T-helper 1 cell treated with Interleukin-12 subunit alpha and Interleukin-12 subunit beta and Interleukin-4 antibody, amounts not matched to agents 30 ng/mL and 1 ng/mL, for 36 hours (primary cell): ENCODE measurements at regions not wholly inside any gene's neighbourhood (a gene's known extent, or its start where the extent isn't known, plus 50 kb on each side); places are given as distances from the start of the nearest gene placed in this dataset.

Experiments used
- intact Hi-C: fragments of 100-400 bp; cut with micrococcal nuclease; formaldehyde crosslinking; loops from one replicate; pipeline ENCODE4 v1.15.1; 2024

DNA sequence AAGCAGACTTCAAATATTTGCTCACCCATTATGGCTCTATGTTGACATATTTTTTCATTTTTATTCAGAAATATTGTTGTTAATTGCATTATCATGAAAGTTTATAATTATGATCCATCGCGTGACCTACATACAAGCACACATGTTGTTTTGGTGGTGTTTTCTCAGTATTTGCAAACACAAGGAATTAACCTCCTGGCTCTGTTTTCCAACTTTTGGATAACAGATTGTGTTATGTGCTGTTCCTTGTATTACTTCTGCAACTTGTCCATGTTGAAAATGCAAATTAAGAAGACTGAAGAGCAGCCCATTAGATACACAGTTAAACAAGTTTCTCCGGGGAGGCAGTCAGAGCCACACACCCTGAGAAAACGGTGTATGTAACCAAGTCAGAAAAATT, 201.2 kb downstream of the SEC23A start:
- intact Hi-C loops = no loop called here

DNA sequence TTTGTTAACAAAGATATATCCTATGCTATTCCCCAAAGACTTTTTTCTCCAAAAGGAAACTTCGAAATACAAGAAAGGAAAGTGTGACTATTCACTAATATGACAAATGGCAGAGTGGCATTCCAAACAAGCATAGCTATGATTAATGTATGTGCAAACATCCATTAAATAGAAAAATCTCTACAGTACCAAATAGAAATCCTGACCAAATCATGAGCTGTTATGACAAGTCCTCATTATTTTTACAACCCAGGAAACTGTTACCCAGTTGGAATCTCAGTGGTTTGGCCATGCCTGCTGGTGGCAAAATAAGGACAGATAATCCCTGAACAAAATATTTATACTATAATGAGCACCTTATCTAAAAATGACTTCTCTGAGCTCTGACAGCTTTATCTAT, 202.1 kb downstream of the SEC23A start:
- intact Hi-C loops = no loop called here

DNA sequence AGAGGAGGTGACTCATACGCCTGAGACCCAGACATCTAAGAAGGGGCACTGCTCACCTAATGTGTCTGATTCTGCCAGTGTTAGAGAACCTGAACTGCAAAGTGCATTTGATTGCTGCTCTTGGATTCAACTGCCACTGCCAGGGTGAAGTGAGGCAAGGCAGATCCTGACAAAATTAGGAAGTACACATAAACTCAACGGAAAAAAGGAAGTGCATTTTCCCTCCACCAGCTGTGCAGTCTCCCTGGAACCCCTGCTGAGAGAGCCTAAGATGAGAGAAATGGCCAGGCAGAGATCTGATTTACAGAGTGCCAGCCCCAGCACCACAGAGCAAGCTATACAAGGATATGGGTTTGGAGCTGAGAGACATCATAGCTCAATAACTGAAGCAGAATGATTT, 215.3 kb downstream of the SEC23A start:
- intact Hi-C loops = no loop called here

DNA sequence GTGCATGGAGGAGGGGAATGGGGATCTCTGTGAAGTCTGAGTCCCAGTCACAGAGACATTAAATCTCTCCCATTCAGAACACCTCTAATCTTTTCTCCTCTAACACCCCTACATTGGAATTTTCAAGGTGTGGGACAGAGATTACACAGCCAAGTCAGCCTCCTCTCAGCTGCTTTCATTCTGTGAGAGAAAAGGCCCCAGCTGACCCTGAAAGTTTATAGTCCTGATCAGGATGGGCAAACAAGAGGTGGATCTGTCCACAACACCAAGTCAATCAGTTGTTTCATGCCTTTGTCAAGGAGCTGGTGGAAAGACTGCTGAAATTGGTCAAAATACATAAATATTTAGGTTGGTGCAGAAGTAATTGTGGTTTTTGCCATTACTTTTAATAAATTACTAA, 218.9 kb downstream of the SEC23A start:
- intact Hi-C loops = no loop called here

DNA sequence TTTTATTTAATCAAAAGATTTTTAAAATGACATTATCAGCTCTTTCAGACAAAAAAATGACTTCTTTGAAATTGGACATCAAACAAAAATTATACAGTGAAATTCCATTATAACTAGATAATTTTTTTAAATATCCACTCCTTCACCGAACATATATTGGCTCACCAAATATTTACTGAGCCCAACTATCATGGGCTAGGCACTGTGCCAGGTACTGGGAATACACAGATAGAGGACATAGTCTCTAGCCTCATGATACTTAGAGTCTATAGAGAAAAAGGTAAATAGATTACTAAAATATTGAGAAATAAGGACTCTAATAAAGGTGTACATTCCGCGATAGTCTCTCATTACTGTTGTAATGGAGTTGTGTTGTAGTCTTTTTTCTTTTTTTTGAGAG, 219.9 kb downstream of the SEC23A start:
- intact Hi-C loops = no loop called here

DNA sequence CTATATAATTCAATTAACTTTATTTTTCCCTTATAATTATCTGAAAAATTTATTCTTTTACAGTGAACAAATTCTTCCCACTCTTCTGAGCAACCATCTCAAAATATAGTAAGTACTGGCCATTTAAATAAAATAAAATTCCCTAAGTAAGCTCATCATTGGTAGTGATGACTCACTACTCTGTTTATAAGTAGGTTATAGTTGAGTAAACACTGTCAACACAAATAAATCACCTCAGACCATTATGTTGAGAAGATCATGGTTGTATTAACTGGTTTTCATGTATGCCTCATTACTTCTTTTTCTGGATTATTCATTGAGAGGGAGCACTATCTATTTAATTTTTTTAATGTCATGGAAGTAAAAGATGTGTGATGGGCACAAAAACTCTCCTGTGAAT, 220.5 kb downstream of the SEC23A start:
- intact Hi-C loops = no loop called here

DNA sequence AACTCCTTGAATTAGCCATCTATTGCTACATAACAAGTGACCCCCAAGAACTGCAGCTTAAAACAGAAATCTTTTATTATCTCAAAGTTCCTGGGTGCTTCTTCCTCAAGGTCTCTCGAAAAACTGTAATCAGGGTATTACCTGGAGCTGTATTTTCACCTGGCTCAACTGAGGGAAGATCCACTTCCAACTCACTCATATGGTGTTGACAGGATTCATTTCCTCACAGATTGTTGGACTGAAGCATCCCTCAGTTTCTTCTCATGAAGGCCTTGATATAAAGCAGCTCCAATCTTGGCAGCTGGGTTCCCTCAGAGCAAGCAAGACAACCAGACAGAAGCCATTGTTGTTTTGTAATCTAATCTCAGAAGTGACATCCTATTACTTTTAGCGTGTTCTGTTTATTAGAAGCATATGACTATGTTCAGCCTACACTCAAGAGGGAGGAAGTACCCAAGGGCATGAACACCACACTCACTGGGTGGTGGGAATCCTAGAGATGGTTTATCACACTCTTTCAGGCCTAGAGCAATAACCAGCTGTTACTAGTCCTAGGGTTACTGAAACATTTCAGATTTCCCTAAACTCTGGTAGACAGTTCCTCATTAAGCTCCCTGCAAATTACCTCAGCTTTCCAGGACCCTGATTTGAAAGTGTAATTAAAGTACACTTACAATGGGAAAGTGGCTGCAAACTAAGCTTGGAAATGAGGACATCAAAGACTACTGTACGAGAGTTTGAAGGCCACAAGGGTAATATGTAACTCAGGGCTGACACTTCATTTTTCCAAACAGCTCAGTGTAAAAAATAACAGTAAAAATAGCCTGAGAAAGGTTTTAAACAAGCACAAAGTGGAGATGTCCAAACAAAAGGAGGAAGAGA, 222.2 kb downstream of the SEC23A start:
- intact Hi-C loops = no loop called here

DNA sequence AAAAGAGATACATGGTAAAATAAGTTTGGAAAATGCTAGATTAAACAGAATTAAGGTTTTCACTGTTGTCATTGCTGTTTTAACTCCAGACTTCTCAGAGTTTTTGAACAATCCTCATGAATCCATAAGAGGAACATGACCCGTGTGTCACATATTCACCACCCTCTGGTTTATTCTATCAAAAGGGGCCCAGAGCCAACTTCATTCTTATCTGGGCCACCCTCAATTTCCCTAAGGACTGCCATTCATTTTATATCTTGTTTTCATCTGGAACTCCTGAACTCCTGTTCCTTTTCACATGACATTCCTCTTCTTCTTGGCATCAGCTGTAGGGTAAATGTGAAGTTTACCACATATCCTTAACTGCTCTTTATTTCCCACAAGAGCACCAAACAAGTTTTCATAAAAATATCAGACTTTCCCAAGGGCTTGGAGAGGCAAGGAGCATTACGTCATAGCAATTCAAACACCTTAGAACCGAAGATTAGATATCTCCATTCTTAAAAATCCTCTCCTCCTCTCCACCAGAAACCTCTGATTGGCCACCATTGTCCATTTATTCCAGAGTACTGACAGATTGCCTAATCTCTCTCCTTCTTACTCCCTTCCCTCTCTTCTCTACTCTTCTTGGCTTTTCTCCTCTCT, 225.2 kb downstream of the SEC23A start:
- intact Hi-C loops = no loop called here

DNA sequence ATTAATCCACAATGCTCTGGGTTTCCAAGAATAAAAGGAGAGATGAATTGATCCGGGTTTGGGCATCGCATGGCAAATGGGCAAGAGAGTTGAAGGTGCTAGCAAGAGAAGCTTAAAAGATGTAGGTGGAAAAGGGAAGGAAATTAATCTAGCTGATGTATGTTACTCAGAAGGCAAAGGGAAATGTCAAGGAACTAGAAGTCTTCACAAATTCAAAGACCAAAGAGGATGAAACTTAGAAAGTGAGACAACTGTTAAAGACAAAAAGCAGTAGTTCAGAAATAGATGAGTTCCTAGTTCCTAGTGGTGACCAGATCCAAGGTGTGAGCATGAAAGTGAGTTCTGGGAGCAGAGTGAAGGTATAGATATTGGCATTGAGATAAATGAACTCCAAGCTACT, 228.3 kb downstream of the SEC23A start:
- intact Hi-C loops = no loop called here

DNA sequence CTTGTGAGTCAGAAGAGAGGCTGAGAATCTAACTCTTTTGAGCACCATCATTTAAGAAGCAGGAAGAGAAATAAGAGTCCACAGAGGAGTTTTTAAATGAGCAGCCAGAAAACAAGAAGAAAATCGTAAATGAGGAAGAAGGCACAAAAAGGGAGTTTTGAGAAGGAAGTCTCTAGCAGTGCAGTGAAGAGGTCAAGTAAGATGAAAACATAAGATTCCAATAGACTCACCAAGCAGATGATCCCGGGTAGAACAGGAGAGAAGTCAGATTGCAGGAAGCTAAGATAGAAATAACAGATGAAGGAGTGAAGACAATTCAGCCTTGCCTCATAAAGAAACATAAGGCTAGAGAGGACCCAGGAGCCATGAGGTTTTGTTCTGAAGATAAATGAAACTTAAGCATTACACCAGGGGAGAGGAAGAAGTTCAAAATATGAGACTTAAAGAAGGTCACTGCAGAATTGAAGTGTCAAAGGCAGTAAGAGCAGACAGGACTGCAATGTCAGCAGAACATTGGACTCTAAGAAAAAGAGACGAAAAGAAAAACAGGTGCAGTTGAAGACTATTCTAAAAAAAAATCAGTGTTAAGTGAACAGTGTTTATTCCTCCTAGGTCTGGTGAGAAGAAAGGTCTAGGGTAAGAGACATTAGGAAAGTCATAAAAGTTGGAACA, 229.0 kb downstream of the SEC23A start:
- intact Hi-C loops = no loop called here

DNA sequence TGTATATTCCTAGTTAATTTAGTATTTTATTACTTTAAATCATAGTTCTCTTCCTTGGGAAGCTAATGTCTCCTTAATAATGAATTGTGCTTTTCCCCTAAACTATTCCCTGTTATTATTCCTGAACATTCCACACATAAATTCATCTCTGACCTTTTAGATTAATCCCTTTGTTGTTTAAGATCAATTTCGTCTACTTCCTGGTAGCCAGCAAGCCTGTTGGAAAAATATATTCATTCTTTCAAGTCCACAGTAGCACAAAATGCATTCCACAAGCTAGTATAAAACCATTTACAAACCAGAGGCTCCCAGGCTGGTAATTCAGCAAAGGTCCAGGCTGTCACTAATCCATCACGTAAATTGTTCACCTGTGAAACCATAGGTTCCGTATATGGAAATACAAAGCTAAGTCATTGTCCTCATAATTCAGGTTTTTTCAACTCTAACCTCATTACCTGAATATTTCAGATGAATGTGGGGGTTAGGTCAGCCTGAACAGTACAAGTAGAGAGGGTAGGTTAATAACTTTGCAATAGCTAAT, 232.7 kb downstream of the SEC23A start:
- intact Hi-C loops = no loop called here

DNA sequence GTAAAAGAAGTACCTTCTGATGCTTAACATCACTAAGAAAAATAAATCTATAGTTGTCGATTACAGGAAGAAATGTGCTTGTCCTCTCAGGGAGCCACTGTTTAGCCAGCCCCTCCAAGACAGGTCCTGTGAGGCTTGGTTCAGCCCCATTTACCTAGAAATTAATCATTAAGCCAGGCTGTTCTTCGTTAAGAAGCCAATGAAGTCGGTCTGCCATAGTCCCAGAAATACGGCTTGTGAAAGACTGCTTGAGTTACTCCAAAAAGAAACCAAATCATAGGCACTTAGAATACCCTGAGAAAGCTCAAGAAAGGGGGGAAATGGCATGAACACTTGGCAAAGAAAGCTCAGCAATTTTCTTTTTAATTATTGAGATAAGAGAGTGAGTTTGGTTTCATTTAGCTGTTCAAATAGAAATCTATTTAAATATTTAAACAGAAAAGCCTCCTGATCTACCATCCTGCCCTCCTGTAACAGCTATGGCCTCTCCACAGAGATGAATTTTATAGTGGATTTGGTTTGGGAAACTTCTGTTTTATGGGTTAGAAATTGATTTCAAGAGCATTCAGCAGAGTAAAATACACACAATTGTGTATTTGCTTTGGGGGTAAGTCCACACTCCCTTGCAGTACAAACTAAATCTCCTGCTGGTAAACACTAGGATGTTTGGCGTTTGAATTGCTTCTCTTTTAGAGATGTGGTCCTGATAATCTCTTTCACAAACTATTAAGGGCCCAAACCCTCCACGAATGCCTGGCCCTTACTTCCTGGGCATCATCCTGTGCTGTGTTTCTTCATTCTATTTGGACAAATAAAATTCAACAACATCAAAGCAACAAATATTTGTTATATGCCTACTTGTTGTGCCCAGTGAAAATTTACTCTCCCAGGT, 234.4 kb downstream of the SEC23A start:
- intact Hi-C loops = loop anchor here (5.0 kb wide), 2 partner anchors 881 to 1636 kb away; no protein-coding TSS in a partner anchor

DNA sequence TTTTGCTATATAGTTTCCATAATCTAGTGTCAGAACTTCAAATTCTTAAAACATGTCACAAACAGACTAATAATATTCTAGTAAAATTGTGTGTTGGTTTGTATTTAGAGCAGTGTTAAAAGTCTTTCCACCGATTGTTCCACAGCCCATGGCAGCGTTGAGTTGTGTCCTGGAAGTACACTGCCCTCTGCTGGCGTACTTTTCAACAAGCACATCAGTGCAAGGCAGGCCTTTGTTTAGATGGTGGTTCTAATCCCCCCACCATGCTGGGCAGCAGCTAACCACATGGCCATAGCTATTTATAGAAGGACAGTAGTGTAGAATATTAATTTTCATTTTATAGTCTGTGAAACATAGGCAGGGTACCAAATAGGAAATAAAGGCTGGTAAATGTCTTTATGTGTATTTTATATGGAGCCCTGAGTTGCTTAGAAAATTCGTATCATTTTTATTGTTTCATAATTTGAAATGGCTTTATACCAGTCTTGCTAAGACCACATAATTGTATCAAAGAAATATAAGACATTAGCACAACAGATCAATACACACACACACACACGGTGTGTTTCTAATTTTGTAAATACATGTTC, 235.4 kb downstream of the SEC23A start:
- intact Hi-C loops = loop anchor here (1.0 to 5.0 kb wide), 5 partner anchors 145 to 1635 kb away; no protein-coding TSS in a partner anchor

DNA sequence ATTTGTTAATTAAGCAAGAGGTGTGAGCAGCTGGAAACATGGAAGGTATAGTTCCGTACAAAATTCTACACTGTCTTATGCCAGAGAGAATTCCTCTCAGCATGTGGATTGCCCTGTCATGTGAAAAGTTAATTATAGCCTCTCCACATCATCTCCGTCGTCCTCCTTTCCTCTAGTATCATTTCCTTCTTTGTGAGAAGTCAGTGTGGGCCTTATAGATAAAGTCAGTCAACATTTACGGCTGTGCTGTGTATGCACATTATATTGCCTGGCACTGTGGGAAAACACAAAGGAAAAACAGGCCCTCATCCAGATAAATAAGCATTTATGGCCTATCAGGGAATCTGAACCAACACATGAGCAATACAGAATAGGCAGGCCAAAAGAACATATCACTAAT, 236.6 kb downstream of the SEC23A start:
- intact Hi-C loops = loop anchor here (5.0 kb wide), 2 partner anchors 879 to 1634 kb away; no protein-coding TSS in a partner anchor

DNA sequence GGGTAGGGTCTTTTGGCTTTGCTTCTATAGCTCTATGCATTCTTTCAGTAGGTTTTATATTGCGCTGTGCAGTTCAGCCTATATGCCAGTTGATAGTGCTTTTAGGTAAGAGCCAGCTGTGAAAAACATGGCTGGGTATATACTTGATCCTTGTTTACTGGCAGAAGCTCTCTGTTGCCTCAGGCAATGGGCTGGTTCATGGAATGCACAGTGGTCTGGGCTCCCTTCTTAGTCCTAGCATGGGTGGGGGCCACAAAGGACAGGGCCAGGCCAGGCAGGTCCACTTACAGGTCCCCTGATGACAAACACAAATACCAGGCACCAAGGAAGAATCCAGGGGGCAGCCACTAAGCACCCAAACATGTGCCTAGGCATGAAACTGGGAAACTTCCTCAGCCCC, 240.7 kb downstream of the SEC23A start:
- intact Hi-C loops = no loop called here

DNA sequence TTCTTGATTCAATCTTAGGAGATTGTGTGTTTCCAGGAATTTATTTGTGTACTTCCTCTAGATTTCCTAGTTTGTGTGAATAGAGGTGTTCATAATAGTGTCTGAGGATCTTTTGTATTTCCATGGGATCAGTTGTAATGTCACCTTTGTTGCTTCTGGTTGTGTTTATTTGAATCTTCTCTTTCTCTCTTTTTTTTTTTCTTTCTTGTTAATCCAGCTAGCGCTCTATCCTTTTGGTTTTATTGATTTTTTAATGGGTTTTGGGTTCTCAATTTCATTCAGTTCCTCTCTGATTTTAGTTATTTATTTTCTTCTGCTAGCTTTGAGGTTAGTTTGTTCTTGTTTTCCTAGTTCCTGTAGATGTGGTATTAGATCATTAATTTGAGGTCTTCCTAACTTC, 242.5 kb downstream of the SEC23A start:
- intact Hi-C loops = no loop called here

DNA sequence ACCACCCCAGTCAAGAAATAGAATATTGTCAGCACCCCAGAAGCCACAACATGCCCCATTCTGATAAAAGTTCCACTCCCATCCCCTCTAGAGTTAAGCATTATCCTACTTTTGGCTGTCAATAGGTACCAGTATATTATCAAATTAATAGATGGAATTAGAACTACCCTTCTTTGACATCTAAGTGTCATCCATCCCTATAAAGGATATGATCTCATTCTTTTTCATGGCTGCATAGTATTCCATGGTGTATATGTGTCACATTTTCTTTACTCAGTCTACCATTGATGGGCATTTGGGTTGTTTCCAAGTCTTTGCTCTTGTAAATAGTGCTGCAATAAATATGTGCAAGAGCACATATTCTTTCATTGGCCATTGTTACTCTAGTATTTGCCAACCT, 246.2 kb downstream of the SEC23A start:
- intact Hi-C loops = no loop called here

DNA sequence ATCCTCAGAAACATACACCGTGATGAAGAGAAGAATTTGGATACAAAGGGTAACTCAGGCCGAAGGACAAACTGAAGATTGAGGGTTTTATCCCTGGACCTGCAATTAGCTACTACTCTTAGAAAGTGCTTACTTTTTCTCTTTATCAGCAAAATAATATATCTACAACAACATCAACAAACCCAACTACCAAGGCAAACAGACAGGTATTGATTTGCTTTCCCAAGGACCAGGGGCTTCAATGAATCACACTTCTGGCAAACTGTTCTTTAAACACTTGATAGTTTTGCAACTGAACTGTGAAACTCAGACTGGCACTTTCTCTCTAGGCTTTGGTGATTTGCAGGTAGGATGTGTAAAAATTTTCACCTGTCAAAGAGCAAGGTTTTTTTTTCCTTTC, 247.5 kb downstream of the SEC23A start:
- intact Hi-C loops = no loop called here

DNA sequence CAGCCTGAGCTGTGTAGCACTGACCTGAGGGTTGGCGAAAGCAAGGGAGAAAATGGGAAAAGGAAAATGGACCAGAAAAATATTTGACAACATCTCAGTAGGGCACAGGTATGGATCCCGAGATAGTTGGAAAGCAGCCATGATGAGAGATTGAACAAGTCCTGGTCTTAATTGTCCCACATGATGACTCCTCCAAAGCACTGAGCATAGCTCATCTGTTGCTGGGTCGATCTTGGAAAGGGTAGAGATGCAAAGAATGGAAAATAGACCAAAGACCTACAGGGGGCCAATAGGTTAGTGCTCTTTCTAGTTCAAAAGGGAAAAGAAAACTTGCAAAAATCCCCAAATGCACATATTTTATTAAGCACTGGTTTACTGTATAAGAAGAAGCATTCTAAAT, 251.9 kb downstream of the SEC23A start:
- intact Hi-C loops = no loop called here

DNA sequence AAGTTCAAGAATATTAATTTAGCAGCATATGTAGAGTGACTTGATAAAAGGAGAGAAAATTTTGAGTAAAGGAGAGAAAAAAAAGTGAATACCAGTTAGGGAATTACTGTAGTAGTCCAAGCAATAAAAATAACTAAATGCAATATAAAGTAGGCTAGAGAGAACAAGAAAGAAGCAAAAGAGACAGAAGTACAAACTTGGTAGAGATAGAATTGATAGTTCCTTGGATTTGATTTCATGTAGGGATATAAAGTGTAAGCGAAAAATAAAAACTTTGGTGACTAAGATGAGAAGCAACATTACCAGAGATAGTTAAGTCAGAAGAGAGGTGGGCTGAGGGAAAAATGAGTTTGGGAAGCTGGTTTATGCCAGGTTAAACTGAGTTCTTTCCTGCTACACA, 252.4 kb downstream of the SEC23A start:
- intact Hi-C loops = no loop called here
